ENCODE measurements at regions not wholly inside any gene's neighbourhood (a gene's known extent, or its start where the extent isn't known, plus 50 kb on each side); places are given as distances from the start of the nearest gene placed in this dataset.

DNA sequence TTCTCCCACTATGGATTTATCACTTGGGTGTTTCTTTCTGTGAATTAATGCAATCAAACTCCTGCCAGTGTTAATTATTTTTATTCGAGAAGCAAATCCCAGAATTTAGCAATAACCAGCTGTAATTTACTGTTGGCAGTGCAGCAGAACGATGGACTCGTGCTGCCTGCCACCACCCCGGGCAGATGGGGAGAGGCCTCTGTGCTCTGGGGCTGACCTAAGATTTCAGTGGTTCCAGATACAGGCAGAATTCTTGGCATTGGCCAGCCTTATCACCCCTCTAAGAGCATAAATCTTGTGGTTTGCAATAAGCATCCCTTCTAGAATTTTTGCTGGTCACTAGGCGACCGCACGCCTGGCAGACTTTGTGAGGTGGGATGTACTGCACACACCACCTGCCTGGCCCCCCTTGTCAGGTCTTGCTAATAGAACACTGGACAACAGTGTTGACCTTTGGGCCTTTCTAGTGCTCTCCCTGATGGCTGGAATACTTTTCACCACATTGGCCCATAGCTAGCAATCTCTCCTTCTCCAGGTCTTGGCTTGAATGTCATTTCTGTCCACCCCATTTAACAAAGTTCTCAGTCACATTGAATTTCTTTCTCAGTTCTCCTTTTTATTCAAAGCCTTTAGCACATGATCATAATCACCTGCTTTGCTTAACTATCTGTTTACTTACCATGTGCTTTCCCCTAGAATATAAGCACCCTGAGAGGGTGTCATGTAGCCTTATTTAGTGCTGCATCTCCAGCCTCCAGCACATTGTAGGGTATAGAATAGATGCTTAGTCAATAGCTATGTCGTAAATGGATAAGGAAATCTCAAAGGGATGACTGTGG lies 122.1 kb upstream of the DYNLRB2 start:
- no peak for DNase-seq (ENCODE audit: low spot score)

DNA sequence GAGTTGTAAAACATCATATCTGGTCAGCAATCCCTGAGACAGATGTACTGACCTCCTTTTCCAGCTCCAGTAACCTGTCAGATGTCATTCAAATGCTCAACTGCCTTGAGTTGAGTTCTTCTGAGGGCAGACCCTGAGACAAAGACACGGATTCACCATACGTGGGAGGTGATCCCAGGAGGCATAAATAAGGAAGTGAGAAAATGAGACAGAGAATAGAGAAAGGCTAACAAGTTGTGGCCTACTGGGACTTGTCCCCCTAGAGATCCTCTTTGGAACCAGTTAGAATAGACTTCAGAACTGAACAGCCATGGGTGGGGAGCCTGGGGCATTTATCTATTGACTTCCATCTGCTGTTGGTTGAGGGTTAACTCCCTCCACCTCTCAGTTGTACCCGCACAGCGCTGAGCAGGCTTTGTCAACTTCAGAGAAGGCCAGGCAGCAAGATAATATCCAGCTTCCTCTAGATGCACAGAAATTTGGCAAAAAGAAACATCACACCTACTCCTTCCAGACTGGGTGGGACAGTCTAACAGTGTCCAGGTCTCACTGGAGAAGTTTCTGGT lies 123.0 kb upstream of the DYNLRB2 start:
- DNase-seq (ENCODE audit: low spot score), result peak; percentile 21

DNA sequence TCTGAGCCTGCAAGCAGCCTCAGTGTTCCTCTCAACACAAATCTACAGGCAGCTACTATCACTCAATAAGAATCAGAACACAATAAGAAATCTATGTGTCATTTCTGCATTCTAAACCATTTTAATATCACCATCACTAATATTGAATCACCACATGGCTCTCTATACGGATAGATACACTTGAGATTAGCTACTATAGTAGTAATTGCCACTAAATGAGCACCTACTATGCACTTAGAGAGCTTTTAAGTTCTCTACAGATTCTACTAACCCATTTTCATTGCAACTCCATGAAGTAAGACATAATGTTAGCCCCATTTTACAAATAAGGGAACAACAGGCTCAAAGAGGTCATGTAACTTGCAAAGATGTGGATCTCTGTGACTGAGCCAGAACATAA lies 132.8 kb upstream of the DYNLRB2 start:
- DNase-seq (ENCODE audit: low spot score), result no peak

DNA sequence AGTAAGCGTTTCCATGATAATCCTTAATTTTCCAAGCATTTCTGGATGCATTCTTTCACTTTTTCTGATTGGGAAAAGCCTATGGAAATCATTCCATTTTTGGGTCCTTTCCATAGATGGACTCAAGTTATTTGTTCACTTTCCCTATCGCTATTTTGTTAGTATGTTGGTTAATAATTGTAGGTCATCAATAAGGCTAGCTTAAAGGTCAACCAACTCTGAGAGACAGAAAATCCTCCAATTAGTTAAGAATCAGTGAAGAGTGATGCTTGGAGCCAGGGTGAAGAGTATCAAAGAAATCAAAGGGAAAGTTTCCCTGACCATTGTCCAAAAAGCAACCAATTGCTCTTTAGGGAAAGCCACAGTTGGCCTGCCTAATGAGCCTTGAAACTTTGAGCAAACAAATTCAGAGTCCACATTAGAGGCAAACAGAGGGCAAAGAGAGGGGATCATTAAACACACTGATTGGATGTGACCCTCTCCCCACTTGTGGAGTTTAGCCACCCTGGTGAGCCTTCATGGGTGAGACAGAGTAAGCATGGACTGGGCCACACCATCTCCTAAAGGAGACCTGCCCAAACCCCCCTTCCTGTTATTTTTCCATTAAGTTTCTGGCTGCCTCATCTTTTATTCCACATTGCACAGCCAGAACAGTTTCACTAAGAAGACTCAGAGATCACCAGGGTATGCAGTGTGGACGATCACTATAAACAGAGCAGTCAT lies 133.4 kb upstream of the DYNLRB2 start:
- no peak for DNase-seq (ENCODE audit: low spot score)

DNA sequence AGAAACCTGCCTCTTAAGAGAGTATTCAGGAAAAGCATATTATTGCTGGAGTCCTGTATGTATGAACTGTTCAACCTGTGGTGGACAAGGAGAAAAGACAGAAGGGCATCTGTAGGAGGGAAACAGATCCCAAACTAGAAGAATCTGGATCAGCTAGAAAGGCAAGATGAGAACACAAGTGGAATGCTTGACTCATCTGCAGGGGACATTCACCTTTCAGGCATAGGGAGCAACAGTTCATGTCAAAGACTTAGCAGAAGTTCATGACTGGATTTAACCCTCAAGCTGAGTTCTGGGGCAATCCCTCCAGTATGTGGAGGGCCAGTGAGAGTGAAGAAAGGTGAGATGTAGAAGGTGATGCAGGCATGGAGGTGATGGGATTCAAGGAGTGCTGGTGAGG lies 135.9 kb upstream of the DYNLRB2 start:
- DNase-seq (ENCODE audit: low spot score), result no peak

DNA sequence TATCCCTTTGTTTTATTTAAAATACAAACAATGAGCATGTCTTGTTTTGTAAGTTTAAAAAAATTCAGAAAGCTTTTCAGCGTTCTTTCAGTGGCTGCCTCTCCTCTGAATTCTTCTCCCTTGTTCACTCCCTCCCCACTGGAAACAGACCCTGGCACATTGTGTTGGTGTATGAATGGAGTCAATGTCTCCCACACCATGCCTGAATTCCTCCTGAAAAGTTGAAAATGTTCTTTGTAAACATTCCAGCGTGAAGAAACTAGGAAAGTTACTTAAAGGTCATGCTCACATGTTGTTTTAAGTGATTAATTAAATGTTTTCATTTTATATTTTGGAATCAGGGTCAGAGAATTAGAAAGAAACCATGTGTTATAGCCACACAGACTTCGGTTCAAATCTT lies 136.9 kb upstream of the DYNLRB2 start:
- no peak for DNase-seq (ENCODE audit: low spot score)

DNA sequence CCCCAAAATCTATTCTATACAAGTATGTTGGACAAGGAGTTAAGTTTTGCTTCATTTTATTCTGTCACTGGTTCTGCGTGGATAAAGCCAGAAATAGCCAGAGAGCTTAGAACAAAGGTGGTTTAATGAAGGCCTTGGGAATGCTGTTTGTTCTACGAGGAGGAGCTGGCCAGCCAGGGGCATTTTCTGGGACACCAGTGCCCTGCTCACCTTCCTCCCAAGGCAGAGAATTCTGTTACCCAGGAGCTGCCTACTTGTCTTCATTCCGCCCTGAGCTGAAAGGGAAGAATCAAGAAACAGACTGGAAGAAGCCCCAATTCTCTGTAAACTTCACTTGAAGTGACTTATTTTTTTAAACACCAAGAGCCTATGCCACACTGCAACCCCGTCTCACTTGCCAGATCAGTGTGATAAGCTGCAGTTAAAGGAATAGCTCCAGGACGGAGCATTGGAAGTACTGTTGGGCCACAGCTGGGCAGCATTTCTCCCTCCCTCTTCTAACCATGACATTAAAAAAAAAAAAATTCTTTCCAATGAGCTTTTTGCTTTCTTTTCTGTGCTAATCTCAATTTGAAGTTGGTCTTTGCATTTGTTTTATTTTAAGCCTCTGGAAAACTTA lies 149.8 kb upstream of the DYNLRB2 start:
- DNase-seq (ENCODE audit: low spot score), result no peak

DNA sequence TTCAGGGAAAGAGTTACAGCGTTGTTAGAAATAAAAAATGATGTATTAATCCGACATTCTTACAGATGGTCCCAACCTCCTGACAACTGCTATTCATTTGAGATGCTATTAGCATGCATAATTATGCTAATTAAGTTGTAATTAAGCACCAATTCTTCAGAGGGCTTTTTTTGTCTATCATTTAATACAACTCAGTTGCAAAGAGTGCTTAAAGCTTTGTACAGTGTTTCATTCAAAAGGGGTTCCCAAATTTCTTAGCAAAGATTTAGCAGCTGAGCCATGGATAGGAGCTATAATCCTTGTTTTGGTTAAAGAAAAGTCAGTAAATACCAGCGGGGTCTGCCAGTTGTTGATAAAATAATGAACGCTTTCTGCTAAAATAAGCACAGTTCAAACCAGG lies 150.7 kb upstream of the DYNLRB2 start:
- DNase-seq (ENCODE audit: low spot score), result no peak

DNA sequence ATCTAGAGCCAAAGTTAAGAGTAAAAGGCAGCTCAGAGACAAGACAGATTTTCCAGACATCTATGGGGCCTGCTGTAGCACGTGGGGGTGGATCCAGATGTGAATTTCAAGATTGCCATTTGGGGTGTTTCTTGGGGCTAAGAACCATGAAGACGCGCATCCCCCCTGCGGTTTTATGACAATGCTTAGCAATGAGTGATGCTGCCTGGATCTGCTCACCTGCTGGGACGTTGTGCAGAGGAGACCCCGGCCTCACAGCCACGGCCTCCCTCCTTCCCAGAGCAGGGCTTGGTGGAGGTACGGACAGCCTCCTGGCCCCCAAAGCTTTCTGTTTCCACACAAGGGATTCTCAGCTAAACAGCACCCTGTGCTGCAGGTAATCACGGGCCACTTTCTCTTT lies 151.5 kb upstream of the DYNLRB2 start:
- no peak for DNase-seq (ENCODE audit: low spot score)

DNA sequence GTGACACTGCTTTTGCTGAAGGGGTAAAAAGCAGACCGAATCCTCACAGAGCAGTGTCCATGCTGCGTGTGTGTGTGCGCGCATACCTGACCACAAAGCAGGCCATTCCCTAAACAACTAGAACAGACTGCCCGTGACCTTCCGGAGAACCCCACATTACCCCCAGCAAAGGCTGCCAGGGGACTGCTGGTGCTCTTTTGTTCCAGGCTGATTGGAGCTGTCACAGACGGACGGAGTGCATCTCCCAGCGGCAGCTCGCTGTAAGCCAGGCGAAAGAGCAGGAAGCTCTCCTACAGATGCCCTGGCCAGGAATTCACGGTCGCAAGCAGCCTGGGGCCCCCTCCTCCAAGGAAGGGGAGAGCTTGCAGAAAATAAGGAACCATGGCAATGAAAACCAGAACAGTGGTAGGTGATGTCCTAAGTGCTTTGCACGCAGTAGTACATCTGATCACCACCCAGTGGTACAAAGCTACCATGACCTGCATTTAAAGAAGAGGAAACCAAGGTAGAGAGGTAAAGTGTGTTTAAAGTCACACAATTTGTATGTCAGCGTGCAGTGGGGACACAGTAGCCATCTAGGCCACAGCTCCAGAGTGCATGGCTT lies 153.4 kb upstream of the DYNLRB2 start:
- no peak for DNase-seq (ENCODE audit: low spot score)

DNA sequence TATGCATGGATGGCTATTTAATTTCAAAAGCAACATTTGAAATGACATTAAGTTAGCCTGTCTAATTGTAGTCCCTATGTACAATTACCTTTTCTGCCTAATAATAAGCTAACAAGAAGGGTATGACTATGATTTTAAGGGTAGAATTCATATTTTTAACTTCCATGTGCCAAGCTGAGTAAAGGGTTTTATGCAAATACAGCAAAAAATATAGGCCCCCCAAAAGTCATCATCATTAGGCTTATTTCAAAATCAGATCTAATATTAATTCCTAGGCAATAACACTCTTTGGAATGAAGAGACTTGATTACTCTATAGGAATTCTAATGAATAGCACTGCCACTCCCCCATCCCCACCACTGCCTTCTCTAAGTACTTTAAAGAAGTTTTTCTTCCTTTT lies 155.9 kb upstream of the DYNLRB2 start:
- DNase-seq (ENCODE audit: low spot score), result no peak

DNA sequence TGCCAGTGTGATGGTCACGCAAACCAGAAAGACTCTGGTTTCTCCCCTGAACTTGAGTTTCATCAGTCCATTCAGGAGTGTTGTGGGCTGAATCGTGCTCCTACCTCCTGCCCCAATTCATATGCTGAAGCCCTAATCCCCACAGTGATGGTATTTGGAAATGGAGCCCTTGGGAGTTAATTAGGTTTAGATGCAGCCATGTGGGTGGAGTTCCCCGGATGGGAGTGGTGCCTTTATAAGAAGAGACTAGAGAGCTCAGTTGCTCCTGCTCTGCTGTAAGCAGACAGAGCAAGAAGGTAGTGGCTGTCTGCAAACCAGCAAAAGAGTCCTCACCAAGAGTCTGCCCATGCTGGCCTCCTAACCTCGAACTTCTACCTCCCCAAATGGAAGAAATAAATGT lies 160.3 kb upstream of the DYNLRB2 start:
- DNase-seq (ENCODE audit: low spot score), result no peak

DNA sequence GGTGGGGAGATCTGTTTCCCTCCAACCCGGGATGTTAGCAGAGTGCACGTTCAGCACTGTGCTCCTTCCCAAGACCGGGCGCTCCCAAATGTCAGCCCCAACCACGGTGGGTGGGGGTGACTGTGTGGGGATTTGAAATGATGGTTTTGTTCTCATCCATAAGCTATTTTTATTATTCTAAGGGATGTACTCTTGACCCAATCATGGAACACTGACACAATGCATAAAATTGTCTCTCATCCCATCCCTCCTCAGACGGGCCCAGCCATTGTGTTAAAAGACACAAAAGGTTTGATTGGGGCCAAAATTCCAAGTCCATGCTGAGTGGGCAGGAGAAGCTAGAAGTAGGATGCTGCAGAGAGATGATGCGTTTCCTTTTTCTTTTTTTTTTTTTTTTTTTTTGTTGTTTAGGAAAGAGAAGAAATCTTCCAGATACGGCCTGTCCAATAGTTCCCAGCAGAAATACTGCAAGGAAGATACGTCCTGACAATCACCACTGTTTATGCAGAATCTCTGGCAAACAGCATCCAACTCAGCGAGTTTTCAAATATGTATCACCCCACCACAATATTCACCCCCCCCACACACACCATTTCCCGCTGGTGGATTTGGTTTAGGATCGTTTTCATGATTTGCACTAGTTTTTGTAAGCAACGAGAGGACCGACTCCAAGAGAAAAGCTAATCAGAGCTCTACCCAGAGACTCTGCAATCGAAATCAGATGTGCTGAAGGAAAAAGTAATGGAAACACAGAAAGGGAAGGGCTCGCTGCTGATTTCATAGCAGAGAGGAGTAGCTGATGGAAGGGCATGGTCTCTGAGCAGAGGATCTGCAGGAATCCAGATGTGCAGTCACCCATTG lies 163.5 kb upstream of the DYNLRB2 start:
- no peak for DNase-seq (ENCODE audit: low spot score)

DNA sequence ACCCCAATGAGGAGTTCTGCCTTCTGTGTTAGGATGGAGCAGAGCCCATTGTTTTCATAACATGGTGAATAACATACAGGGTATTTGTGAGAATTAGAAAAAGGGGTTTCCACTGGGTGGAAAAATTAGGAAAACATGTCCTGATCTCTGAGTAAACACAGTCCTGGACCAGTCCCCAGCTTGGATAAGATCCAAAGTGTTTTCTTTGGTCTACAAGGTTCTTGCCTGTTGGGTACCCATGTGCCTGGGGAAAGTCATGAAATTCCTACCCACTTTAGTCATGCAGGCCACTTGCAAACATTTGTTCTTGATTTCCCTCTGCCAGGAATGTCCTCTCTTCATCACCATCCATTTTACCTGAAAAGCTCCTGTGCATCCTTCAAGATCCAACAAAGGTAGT lies 164.8 kb upstream of the DYNLRB2 start:
- DNase-seq (ENCODE audit: low spot score), result no peak

DNA sequence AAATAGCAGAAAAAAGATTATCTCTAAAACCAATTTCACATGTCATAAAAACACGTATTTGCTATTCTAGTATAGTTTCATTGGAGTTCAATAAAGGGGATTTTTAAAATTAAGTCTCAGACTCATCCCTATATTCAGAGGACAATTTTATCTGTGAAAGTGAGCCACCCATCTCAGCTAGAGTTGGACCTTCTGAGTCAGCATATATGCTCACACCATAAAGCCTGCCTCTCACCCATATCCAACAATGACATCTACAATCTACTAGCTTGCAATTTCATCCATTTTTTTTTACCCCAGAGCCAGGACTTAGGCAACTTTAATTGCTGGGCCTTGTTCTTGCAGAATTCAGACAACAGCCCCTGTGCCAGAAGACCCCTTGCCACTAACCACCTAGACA lies 165.3 kb upstream of the DYNLRB2 start:
- no peak for DNase-seq (ENCODE audit: low spot score)

DNA sequence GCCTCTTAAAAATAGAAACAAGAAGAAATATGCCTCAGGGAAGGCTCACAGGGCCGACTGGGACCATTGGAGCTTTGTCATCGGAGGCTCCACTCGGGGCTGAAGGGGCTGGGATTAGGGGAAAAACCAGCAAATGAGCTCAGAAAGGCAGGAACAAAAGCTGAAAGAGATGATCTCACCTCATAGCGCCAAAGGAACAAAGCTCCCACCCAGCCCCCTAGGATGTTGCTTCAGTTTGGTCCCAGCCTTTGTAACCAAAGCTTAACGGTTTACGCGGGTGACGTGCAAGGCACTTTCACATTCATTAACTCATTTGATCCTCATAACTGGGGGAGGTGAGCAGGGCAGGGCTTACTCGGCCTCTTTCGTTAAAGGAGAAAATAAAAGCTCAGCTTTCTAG lies 168.5 kb upstream of the DYNLRB2 start:
- no peak for DNase-seq (ENCODE audit: low spot score)

DNA sequence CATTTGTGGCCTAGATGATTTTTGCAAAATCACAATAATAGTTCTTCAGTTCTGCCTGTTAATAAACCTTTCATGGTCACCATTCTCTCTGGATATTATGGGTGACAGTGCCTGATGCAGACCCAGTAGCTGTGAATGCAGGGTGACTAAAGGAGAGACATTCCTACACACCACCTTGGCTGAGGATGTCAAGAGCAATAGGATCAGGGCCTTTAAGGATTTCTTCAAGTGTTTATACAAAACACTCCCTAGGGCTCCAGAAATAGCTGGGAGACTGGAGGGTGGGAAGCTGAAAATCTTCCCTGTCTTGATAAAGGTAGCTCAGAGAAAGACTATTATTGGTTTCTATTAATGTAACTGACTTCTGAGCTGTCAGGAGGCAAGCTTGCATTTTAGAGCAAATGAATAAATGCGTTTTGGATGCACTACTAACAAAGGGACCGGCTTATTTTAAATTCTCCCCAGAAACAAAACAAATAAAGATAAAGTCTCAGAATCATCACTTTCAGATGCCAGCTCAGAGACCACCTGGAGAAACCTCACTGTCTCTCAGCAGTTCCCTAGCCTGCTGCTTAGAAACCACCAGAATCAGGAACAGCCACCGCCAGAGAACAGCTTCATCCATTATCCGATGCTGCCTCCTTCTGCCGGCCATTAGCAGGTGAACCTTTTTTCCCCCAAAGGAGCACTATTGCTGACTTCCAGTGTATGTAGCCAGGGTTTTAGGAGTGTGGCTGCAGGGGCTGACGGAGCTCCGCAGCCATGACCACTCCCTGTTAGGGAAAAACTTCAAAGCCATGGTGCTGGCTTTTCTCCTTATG lies 171.4 kb upstream of the DYNLRB2 start:
- DNase-seq (ENCODE audit: low spot score), result no peak

DNA sequence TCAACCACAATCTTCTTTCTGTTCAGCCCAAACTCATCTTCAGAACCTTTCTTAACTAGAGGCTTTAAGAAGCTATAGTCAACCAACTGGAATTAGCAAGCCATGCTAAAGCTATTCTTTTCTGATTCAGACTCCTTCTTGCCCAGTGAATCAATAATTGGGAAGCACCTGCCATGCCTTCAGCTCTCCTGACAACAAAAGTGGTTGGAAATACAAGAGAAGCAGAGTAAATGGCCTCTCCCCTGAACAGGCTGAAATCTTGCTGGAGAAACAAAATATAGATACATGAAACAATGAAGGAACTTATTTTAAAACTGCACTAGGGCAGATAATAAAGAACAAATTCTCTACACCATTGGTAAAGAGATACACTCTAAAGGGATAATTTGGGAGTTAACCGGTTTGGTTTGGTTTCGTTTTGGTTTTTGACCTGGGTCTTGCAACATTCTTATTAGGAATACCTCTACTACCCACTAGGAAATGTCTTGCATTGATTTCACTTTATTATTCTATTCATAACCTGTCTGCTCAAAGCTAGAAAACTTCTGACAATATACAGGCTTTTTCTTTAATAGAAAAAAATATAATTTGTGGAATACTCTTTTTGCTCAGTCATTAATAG lies 173.6 kb upstream of the DYNLRB2 start:
- no peak for DNase-seq (ENCODE audit: low spot score)

DNA sequence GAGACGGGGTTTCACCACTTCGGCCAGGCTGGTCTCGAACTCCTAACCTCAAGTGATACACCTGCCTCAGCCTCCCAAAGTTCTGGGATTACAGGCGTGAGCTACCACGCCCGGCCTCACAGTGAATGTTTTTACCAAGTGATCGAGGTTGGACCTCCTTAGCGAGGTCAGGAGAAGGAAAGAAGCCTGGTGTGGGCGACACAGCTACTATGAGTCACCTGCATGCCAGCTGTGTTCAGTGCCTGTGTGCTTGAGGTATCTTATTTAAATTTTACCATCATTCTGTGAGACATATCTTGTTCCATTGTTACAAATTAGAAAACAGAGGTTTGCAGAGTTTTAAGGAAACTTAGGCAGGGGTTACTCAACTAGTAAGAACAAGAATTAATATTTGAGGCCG lies 174.8 kb upstream of the DYNLRB2 start:
- no peak for DNase-seq (ENCODE audit: low spot score)

DNA sequence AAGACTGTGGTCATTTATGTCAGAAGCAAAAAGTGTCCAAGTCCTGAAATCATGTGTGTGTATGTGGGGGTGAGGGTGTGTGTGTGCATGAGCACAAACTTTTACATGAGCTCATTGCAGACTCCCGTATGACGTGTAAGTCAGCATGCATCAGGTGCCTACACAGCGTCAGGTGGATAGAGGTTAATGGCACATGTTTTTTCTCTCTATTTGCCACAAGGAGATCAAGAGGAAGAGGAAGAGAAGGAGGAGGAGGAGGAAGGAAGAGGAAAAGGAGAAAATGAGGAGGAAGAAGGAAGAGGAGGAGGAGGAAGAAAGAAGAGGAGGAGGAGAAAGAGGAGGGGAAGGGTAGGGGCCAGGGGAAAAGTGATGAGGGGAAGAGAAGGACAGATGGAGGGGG lies 178.0 kb upstream of the DYNLRB2 start:
- no peak for DNase-seq (ENCODE audit: low spot score)
